Retinal pigment epithelial cell (primary cell): ENCODE measurements at regions not wholly inside any gene's neighbourhood (a gene's known extent, or its start where the extent isn't known, plus 50 kb on each side); places are given as distances from the start of the nearest gene placed in this dataset.

Experiments used
- DNase-seq: peaks from one replicate; pipeline ENCODE4 v3.0.0-alpha.2; 2010; ENCODE audit warnings: low read depth
- H3K4me3 ChIP-seq: 2 replicates; pipeline ENCODE4 v1.5.1; 2011; ENCODE audit warnings: mild to moderate bottlenecking, low read length, control low read depth, moderate library complexity
- CTCF ChIP-seq: conservative IDR thresholded peaks from 2 replicates; pipeline ENCODE4 v1.5.1; 2011; ENCODE audit warnings: low read depth, low read length, control low read depth, inconsistent platforms

- no peak overlapping the region for H3K4me3 ChIP-seq
- TF ChIP-seq CTCF, result no peak
- no peak for DNase-seq
These were observed 151.9 kb upstream of the CPM start for GRCh38 chr12:69084816-69085378.

DNA sequence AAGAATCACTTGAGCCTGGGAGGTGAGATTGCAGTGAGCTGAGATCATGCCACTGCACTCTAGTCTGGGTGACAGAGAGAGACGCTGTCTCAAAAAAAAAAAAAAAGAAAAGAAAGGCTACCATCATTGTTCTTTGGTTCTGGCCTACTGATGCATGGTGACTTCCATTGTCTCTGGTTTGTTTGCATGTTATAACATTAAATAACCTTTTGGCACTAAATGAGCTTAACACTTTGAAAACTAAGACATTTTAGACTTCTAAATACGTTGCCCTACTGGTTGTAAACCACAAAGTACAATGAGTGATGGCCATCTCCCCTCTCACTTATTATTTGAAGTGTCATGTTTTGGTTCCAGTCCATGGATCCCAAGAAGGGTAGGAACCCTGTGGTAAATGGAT, 152.9 kb upstream of the CPM start:
- DNase-seq, result no peak
- no peak overlapping the region for H3K4me3 ChIP-seq
- TF ChIP-seq CTCF, result no peak

DNA sequence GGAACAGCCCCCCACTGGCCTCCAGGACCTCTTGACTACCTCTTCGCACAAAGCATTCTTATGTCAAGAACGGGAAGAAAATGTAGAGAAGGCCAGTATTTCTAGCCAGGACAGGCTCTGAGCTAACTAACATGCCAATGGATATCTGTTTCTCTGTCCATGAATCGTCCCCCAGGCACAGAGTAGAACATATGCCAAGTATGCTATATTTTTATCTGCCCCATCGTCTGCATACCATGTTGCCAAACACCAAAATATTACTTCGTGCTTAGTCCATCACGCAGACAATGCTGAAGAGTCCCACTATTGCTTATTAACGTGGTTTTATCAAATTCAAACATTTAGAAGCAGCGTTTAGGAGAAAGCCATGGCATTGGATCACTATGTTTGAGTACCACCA, 151.4 kb upstream of the CPSF6 start:
- H3K4me3 ChIP-seq, result no peak overlapping the region
- TF ChIP-seq CTCF, result no peak
- no peak for DNase-seq

DNA sequence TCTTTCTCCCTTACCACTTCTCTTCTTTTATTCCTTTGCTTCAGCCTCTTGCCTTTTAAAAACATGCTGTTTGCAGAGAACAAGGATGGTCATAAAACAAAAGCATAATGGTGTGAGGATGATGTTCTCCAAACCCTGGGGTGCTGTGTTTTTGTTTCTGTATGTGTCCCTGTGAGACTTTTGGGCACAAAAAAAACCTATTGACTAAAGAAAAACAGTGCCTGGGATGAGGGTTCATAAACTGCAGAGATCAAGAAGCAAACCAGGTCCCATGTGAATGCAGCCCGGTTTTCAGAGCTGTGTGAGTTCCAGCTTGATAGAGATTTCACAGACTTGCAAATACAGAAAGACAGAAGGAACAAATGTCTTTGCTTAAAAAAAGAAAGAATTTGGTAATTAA, 148.6 kb upstream of the CPSF6 start:
- H3K4me3 ChIP-seq, result no peak overlapping the region
- no peak for TF ChIP-seq CTCF
- no peak for DNase-seq

DNA sequence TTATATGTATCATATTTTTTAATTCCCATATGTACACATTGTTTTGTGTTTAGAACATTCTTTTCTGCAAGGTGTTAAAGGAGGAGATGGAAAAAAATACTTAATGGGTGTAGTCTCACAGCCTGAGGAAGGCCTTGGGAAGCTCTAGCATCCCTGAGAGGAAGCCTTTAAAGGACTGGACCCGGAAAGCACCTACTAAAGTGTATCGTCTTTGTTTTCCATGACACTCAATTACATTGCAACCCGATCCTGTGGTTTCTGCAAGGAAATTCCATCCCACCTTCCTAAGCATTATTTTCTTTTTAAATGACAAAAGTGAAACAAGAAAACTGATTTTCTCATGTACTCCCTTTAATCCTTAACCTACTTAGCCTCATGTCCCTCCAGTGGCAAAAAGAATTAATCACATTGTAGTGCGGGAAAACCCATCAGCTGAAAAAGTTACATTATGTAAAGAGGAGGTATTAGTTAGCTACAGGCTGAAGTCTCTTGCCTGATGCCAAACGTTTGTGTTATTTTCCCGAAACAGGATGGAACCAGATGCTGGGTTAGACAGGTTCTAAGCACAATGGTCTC, 147.8 kb upstream of the CPSF6 start:
- peak; percentile 15 for TF ChIP-seq CTCF
- H3K4me3 ChIP-seq, result no peak overlapping the region
- no peak for DNase-seq

DNA sequence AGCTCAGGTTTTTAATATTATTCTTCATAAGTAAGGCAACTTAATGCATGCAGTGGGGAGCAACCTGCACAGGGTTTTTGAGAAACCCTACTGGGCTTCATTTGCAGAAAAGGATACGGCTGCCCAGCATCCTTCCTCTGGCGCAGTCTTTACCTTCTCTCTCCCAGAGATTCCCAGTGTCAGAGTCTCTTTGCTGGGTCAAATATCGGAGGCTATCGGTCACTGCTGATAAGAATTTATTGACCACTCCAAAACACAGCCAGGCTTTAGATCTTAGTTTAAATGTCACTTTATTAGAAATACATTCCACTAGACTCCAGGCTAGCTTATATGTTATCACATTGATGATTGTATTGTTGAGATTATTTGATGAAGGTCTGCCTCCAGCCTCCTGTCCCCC, 147.2 kb upstream of the CPSF6 start:
- DNase-seq, result no peak
- TF ChIP-seq CTCF, result no peak
- no peak overlapping the region for H3K4me3 ChIP-seq

GRCh38 chr12:69094606-69095216, 144.7 kb upstream of the CPSF6 start:
- no peak for TF ChIP-seq CTCF
- no peak overlapping the region for H3K4me3 ChIP-seq
- no peak for DNase-seq
